ENCODE measurements at regions not wholly inside any gene's neighbourhood (a gene's known extent, or its start where the extent isn't known, plus 50 kb on each side); places are given as distances from the start of the nearest gene placed in this dataset.

DNA sequence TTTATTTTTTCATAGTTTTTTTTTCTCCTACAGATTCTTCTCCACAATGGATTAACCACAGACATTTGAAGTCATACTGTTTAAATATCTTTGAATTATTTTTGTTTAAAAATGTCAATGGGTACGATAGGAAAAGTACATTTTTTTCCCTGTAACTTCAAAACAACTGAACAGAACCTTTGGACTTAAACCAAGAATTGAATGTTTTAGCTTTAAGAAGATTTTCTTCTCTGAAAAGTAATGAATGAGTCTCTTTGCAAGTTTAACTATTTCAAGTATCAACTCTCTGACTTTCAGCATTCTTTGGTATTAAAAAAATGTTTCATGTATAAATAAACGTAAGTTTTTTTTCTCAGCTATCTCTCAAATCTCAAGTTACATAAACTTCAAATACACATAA is 364.3 kb downstream of the FBXO8 start:
- no peak for DNase-seq

- no peak for DNase-seq
These were observed 366.1 kb downstream of the FBXO8 start for GRCh38 chr4:173917255-173917960.

DNA sequence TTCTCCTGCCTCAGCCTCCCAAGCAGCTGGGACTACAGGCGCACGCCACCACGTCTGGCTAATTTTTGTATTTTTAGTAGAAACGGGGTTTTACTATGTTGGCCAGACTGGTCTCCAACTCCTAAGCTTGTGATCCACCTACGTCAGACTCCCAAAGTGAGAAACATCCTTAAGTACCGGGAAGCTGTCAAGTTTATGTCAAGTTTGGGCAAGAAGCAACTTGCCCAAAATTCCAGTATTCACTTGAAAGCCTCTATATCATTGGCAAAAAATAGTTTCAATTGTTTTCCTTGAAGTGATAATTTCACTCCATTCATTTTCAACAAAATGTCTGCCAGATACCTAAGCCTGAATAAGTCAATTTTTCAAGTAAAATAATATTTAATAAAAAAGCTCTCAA is 370.0 kb downstream of the FBXO8 start:
- DNase-seq, result no peak

DNA sequence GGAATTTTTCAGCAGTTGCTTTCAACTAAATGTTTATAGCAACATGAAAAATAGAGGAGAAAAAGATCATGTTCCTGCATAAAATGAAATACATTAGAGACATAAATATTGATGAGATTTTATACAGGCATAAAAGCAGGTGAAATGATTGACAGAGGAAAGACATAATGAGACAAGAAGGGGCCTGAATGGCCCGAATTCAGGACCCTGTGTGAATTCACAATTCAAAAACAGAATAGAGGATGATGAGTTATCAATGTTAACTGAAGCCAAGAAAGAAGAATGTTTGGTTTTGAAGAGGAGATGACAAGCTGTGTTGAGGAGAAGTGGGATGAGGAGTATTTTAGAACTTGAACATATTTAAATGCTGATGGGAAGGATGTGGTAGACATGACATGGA is 371.1 kb downstream of the FBXO8 start:
- DNase-seq, result no peak

DNA sequence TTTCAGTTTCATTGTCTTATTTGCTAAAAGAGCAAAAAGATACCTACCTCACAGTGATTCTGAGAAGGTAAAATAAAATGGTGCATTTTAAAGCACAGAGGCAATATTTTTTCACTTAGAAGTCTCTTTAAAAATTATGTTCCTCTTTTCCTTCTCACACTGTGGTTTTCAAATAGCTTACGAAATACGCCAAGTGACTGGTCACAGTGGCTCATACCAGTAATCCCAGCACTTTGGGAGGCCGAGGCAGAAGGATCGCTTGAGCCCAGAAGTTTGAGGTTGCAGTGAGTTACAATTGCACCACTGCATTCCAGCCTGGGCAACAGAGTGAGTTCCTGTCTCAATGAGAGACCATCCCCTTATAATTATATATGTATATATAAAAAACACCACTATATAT is 372.6 kb downstream of the FBXO8 start:
- no peak for DNase-seq

GRCh38 chr4:173909294-173909693 is 374.2 kb downstream of the FBXO8 start:
- DNase-seq, result no peak

- no peak for DNase-seq
These were observed 369.8 kb upstream of the HAND2 start for GRCh38 chr4:173899813-173900212.

GRCh38 chr4:173891072-173891471 is 361.0 kb upstream of the HAND2 start:
- DNase-seq, result no peak

- no peak for DNase-seq
These were observed 353.8 kb upstream of the HAND2 start for GRCh38 chr4:173883821-173884220.

GRCh38 chr4:173880897-173881296 is 350.9 kb upstream of the HAND2 start:
- DNase-seq, result no peak

DNA sequence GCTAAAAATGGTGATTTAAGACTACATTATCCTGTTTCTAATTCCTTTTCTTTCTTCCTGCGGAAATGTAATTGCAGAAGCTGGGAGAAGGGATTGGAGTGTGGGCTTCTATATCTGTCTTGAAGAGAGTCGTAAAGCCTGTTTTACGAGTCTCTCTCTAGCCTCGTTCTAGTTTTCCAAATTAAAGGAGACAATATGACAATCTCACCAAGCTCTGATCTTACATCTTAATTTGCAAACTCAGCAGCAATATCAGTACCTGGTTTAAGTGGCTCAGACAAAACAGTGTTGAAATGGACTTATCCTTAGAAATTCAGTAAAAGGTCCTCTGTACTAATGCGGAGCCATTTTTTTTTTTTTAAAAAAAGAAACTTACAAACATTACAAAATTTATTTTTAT is 349.5 kb upstream of the HAND2 start:
- DNase-seq, result no peak

DNA sequence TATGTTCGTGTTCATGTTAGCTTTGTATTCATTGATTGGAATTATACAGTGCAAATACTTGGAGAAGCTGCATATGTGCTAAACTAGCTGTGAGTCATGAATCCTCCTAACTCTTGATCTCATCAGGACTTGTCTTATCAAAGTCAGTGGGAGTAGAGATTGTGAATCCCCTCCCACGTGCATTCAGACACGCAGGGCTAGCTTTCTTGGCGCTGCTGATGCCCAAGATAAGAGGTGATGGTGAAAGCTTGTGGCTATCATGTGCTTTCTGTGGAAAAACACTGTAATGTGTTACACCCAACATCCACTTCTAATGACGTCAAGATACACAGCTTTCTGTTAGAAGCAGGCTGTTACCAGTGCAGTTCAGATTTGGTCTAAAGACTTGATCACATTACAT is 348.7 kb upstream of the HAND2 start:
- no peak for DNase-seq

GRCh38 chr4:173871643-173872042 is 341.6 kb upstream of the HAND2 start:
- DNase-seq, result no peak

DNA sequence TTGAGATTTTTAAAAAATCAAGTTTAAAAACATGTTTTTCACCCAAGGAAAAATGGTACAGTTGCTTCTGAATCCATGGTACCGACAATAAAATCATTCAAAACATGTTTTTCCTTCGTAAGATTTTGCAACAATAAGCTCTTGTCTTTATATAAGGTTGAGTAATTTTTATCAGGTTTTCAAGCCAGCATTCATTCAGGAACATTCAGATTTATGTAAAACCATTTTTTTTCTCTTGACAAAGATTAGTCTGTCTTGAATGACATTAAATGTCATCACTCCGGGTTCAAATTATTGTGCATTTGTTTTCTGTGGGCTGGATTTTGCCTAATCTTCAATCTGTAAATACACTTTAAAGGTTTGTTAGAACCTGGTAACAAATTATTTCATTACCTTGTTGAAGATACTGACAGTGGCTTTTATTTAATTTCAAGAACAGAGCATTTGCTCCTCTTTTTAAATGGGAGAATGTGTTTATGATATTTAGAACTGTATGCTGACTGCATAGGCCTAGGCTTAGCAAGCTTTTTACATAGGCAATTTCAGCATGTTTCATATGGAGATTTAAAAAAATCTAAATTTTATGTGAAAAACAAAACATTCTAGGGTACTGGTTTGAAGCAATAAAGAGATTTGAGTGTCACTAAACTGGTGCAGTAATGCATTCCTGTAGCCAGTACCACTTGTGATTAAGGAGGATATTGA is 336.4 kb upstream of the HAND2 start:
- no peak for DNase-seq

GRCh38 chr4:173862754-173863153 is 332.7 kb upstream of the HAND2 start:
- no peak for DNase-seq

- no peak for DNase-seq
These were observed 330.1 kb upstream of the HAND2 start for GRCh38 chr4:173860094-173860493.

DNA sequence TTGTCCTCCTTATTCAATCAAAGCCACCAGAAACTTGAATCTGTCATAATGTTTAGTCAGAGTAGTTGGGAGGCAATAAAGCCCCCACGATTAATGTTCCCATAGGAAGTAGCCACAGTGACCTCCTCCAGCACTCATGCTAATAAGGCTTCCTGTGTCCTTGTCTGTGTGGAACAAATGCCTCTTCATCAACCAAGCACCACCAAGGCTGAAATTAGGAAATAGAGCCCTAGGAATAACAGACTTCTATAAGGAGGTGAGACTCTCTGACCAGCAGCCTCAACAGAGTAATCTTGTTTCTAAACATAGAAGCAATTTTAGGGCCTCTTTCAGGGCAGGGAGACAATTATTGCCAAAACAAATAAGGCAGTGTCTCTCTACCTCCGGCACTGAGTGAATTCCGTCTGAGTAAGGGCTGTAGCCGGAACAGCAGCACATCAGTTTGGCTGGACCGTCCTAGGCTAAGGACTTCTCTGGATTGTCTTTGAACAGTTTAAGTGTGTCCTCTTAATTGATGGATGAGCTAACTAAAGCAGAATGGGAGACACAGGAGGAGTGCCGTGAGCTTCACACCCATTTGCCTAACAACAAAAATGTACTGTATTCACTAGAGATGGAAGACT is 329.2 kb upstream of the HAND2 start:
- DNase-seq, result no peak

- DNase-seq, result no peak
These were observed 328.4 kb upstream of the HAND2 start for GRCh38 chr4:173858471-173858870.

DNA sequence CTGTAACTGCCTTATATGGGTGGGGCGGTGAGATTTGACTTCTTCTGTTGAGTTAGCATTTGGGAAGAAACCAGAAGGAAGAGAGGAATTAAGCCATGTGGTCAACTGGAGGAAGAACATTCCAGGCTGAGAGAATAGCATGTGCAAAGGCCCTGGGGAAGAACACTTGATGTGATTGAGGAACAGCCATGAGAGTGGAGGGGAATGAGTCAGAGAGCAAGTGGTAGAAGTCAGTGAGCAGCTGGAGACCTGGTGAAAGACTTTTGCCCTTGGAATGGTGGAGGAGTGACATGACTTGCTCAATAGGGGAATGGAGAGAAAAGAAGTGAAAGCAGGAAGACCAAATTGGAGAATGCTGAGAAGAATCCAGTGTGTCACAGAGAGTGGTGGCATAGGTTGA is 327.8 kb upstream of the HAND2 start:
- no peak for DNase-seq

DNA sequence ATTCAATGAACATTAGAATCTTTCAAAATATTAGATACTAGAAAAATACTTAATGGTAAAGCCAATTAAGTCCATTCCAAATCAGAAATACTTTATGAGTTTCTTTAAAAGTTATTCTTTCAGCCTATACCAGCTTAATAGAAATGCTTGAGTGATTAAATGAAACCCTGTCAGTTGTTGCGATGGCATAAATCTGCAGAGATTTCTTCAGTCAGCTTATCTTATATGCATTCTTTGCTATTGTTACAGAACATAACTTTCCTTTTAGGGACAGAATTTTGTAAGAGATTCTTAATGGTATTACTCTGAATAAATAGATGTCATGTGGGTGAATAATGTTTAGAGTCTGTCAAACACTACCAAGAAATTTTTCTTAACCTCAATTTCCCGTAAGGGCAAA is 325.0 kb upstream of the HAND2 start:
- no peak for DNase-seq

DNA sequence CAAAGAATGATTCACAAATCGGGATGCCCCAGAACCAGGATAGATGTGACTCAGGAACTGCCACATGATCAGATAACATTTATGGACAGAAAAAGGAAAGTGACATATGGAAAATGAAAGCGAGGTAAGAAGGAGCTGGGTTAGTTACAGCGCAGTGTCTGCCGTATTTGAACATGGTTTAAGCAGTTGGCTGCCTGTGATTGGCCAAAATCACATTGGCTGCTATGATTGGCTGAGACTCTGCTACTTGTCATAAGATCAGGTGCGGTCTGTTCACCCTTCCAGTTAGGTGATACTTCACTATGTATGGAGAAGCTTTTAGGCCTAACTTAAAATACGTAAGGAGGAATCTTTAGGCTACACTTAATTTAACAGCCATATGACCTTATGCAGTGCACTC is 322.7 kb upstream of the HAND2 start:
- DNase-seq, result no peak

- no peak for DNase-seq
These were observed 315.6 kb upstream of the HAND2 start for GRCh38 chr4:173845580-173845979.

GRCh38 chr4:173839865-173840264 is 309.8 kb upstream of the HAND2 start:
- DNase-seq, result no peak

GRCh38 chr4:173837517-173837916 is 307.5 kb upstream of the HAND2 start:
- no peak for DNase-seq

Measured in stimulated activated CD4-positive, alpha-beta T cell treated with anti-CD3 and anti-CD28 coated beads, Interleukin-4, amount 100 ng/mL, for 24 hours (primary cell).